ENCODE measurements at regions not wholly inside any gene's neighbourhood (a gene's known extent, or its start where the extent isn't known, plus 50 kb on each side); places are given as distances from the start of the nearest gene placed in this dataset.

DNA sequence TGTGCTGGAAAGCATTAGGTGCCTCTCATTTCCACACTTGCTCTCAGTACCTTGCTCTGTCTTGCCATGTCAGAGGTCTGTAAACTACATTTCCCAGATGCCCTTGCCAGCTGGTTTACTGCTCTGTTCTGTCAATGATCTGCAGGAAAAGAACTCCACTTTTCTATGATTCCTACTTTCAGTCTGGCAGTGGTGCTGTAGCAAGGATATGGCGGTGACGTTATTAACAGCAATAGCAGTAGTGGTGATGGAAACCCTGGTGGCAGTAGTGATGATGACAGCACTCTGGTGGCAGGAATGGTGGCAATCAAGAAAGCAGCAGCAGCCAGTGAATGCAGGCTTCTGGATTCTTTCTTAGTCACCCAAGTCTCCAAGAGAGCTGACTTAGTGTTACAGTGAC, 665.2 kb downstream of the DIPK2A start:
- peaks cover 4% of the 10 kb centered on the region for H3K9me3 Mint-ChIP-seq

DNA sequence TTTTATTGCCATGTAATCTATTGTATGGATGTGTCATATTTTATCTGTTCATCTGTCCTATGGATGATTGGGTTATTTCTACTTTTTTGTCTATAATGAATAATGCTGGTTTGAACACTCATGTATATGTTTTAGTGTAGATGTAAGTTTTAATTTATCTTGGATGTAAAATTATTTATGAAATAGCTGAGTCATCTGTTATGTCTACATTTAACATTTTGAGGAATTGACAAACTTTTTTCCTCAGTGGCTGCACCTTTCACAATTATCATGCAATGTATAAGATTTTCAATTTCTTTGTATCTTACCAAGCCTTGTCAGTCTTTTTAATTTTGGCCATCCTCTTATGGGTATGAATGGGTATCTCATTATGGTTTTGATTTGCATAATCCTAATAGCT, 666.4 kb downstream of the DIPK2A start:
- Mint-ChIP-seq H3K27ac (no peak overlapping the region), H3K4me1 (no peaks in the 10 kb centered on the region), H3K27me3 (ENCODE audit: insufficient read depth) (no peaks in the 10 kb centered on the region), H3K9me3 (peaks cover 4% of the 10 kb centered on the region), H3K36me3 (ENCODE audit: low read depth) (no peaks in the 10 kb centered on the region), H3K4me3 (no peak overlapping the region)
- Histone ChIP-seq H3K9ac (ENCODE audit: extremely low read depth, low read length, poor library complexity, severe bottlenecking) (no peak overlapping the region), H3K9me3 (ENCODE audit: control insufficient read depth, low read length) (no peaks in the 10 kb centered on the region), H3K4me3 (ENCODE audit: low read length) (no peak overlapping the region), H3K27me3 (ENCODE audit: control insufficient read depth, insufficient read depth, low read length, poor library complexity, severe bottlenecking) (no peaks in the 10 kb centered on the region), H3K4me1 (ENCODE audit: control insufficient read depth, insufficient read depth, low read length) (no peaks in the 10 kb centered on the region), H3K27ac (ENCODE audit: low read depth, low read length) (no peak overlapping the region), H3K36me3 (ENCODE audit: control insufficient read depth, insufficient read depth, low read length) (no peaks in the 10 kb centered on the region)
- TF ChIP-seq CTCF (conservative IDR thresholded peaks at IDR 0.05): no peak
- DNase-seq: no peak

More for the DNA sequence above, 665.2 kb downstream of the DIPK2A start:
- no peaks in the 10 kb centered on the region for H3K27me3 ChIP-seq (ENCODE audit: control insufficient read depth, insufficient read depth, low read length, poor library complexity, severe bottlenecking)
- Mint-ChIP-seq H3K36me3 (ENCODE audit: low read depth) (no peaks in the 10 kb centered on the region), H3K27ac (no peak overlapping the region), H3K4me3 (no peak overlapping the region), H3K4me1 (no peaks in the 10 kb centered on the region), H3K27me3 (ENCODE audit: insufficient read depth) (no peaks in the 10 kb centered on the region)
- H3K9ac ChIP-seq (ENCODE audit: extremely low read depth, low read length, poor library complexity, severe bottlenecking): no peak overlapping the region
- 66% methylated on average over 2 of the region's 2 CpGs; no CpG with 5 or more reads in 1 of the 2 experiments for WGBS, 2 experiments (ENCODE audit: insufficient coverage in 1 of 2, insufficient read length in 1 of 2)
- H3K4me3 ChIP-seq (ENCODE audit: low read length): no peak overlapping the region
- no peaks in the 10 kb centered on the region for H3K4me1 ChIP-seq (ENCODE audit: control insufficient read depth, insufficient read depth, low read length)
- peak; percentile 85 for DNase-seq
- H3K9me3 ChIP-seq (ENCODE audit: control insufficient read depth, low read length): no peaks in the 10 kb centered on the region
- no peaks in the 10 kb centered on the region for H3K36me3 ChIP-seq (ENCODE audit: control insufficient read depth, insufficient read depth, low read length)
- TF ChIP-seq CTCF (conservative IDR thresholded peaks at IDR 0.05): peak; percentile 73
- H3K27ac ChIP-seq (ENCODE audit: low read depth, low read length): no peak overlapping the region

DNA sequence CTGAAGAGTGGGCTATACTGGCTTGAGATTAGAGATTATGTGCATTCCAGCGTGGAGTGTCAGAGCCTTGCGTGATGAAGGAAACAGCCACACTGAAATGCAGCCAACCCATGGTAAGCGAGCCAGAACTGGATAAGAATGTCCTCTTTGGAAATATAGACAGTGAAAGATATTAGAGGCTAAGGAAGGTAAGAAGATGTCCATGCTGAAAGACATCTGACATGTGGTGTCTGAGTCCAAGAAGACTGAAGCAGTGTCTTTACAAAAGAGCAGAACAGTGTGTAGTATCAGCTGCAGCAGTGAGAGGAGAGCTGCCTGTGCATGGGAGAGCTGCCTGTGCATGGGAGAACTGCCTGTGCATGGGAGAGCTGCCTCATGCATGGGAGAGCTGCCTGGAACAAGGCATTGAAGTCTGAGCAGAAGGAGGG, 672.2 kb downstream of the DIPK2A start:
- H3K27me3 ChIP-seq (ENCODE audit: control insufficient read depth, insufficient read depth, low read length, poor library complexity, severe bottlenecking): no peaks in the 10 kb centered on the region
- Mint-ChIP-seq H3K4me1 (no peaks in the 10 kb centered on the region), H3K27me3 (ENCODE audit: insufficient read depth) (no peaks in the 10 kb centered on the region), H3K36me3 (ENCODE audit: low read depth) (no peaks in the 10 kb centered on the region), H3K27ac (no peak overlapping the region), H3K9me3 (peaks cover 4% of the 10 kb centered on the region), H3K4me3 (no peak overlapping the region)
- no peak overlapping the region for H3K4me3 ChIP-seq (ENCODE audit: low read length)
- H3K9ac ChIP-seq (ENCODE audit: extremely low read depth, low read length, poor library complexity, severe bottlenecking): no peak overlapping the region
- no peak overlapping the region for H3K27ac ChIP-seq (ENCODE audit: low read depth, low read length)
- H3K4me1 ChIP-seq (ENCODE audit: control insufficient read depth, insufficient read depth, low read length): no peaks in the 10 kb centered on the region
- no peaks in the 10 kb centered on the region for H3K9me3 ChIP-seq (ENCODE audit: control insufficient read depth, low read length)
- no peak for DNase-seq
- no peaks in the 10 kb centered on the region for H3K36me3 ChIP-seq (ENCODE audit: control insufficient read depth, insufficient read depth, low read length)
- 90 to 100% methylated on average over 3 of the region's 3 CpGs for WGBS, 2 experiments (ENCODE audit: insufficient coverage in 1 of 2, insufficient read length in 1 of 2)
- no peak for TF ChIP-seq CTCF (conservative IDR thresholded peaks at IDR 0.05)
